Cerebellar cortex (tissue), 1 donor: ENCODE measurements at regions not wholly inside any gene's neighbourhood (a gene's known extent, or its start where the extent isn't known, plus 50 kb on each side); places are given as distances from the start of the nearest gene placed in this dataset.

Source experiments
- DNase-seq: peaks from one replicate; pipeline ENCODE4 v3.0.0-alpha.2; 2015; ENCODE audit warnings: low spot score

DNA sequence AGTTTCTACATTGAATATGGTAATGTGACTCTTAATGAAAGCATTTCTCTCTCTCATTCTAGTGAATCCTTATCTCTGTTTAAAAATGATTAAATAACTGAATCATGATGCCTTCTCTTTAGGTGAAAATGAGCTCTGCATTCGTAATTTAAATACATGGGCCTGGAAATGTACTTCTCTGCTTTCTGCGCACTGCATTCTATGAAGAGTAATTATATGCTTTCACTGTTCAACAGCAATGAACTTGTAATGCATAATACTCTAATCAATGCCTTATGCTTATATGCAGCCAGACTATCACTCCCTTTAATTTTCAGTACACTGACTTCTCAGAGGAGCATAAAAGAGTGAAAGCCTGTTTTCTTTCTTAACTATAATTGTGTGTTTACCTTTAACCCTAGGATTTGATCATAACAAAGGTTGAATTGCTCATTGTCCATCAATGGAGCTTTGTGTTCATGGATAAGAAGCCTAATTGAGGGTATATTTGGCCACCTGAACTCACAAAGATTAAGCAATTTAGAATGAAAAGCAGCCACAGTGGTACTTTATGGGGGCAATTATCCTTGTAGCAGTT is 330.8 kb upstream of the PDZRN3 start:
- DNase-seq: no peak

DNA sequence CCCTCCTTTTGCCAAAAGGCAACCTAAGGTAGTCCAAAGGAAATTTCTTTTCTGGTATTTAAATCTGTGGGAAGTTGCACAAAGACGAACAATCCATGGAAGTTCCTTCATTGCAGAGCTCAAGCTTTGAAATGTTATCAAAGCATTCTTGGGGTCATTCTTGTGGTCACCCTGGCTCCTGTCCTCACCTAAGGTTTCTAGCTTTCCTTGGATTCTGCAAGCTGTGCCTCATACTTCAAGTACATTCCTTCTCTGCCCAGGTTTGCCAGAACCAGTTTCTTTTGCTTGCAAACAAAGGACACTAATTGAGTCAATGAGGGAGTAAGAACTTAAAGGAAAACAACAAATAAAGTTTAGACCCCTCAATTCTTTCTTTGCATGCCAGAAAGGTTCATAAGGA is 329.8 kb upstream of the PDZRN3 start:
- no peak for DNase-seq

DNA sequence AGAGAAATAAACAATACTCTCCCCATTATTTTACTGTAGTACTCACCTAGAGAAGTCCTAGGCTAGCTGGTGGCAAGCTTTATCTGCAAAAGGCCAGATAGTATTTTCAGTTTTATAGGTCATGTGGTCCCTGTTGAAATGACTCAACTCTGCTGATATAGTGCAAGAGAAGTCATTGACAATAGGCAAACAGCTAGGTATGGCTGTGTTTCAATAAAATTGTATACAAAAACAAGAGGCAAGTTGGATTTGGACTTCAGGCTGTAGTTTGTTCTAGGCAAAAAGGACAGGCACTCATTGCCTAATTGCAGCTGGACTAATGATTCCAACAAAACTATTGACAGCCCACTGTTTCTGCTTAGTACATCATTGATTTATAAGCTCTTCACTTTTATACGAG is 328.0 kb upstream of the PDZRN3 start:
- DNase-seq: no peak

DNA sequence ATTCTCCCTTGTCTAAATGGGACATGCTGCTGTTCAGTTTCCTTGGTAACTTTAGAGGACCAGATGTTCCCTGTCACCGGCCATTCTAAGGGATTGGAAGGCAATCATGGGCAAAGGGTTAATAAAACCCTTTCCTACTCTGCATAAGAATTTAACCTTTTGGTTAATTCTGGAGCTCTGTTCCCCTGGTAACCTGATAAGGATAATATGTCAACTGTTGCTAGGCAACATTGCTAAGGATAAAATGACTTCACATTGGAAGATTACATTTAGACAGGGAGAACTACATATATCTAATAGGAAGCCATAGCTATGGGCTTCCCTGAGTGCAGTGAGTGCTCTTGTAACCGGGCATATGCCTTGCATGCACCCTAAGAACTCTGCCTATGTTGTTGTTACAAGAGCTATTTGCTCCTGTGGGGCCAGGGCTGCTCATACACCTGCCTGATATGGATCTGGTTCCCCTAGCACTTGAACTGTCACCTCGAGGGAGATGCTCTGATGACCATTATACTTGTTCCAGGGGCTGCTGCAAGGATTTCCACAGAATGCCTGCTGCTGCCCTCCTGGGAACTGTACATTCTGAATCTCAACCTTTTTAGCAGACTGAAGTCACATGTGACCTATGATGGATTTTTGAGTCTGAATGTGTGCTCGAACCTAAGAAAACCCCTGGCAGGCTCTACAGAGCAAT is 326.3 kb upstream of the PDZRN3 start:
- DNase-seq: no peak

DNA sequence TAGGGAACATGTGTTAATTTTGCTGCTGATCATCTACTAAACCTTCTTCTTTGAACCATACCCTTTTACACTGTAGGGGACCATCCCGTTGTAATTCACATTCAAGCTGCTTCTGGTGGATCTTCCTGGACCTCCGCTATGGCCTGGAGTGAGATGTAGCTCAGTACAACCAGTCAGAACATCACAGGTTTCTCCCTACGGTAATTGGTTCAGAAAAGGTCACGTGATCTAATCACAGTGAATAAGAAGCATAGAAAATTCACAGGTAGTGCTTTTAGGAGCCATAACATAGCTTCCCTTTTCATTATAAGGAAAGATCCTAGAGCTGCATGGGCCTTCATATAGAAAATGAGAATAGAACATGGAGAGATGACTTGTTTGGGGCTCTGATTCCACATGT is 320.8 kb upstream of the PDZRN3 start:
- DNase-seq: no peak

DNA sequence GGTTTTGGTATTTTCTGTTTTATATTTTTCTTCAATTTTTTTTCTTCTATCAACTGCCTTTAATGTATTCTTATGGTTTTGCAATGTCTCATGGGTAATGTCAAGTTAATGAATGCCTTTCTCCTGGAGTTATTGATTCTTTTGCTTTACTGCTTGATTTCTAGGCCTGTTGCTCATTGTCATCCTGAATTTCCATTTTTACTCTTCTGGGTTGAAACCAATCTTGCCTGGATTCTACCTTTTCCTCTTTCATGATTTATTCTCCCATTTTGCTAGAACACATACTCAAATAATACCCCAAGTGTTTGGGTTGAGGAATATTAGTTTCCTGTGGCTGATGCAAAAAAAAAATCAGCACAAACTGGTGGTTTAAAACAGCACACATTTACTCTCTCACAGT is 315.2 kb upstream of the PDZRN3 start:
- no peak for DNase-seq

DNA sequence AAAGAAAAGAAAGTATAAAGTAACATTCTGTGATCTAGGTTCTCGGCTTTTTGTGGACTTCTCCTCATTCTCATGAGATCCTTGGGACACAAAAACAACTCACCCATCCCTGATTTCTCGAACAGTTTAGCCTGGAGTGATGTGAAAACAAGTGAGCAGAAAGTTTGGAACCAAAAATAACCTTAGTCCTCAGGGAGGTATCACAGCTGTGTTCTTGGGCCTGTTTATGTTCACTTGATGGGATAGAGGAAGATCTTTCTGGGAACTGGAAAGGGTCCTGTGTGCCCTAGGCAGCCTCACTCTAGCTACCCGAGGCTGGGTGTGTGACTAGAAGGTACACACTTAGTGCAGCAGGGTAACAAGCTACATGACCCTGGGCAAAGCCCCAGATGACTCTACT is 308.8 kb upstream of the PDZRN3 start:
- DNase-seq: no peak

DNA sequence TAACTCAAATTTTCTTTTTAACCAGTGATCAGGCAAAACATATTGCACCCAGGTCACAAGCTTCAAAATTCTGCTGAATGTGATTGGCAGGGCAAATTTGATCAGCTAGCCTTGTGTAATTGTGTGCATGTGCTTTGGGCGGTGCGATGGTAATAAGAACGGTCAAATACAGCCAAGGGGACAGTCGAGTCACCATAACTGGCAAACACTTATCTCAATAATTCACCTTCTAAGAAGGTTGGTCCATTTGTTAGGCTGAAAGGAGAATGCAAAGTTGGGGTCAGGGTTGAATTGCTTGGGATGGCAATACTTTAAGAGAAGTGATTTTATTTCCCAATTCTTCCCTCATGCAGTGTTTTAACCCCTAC is 302.4 kb upstream of the PDZRN3 start:
- DNase-seq: no peak

DNA sequence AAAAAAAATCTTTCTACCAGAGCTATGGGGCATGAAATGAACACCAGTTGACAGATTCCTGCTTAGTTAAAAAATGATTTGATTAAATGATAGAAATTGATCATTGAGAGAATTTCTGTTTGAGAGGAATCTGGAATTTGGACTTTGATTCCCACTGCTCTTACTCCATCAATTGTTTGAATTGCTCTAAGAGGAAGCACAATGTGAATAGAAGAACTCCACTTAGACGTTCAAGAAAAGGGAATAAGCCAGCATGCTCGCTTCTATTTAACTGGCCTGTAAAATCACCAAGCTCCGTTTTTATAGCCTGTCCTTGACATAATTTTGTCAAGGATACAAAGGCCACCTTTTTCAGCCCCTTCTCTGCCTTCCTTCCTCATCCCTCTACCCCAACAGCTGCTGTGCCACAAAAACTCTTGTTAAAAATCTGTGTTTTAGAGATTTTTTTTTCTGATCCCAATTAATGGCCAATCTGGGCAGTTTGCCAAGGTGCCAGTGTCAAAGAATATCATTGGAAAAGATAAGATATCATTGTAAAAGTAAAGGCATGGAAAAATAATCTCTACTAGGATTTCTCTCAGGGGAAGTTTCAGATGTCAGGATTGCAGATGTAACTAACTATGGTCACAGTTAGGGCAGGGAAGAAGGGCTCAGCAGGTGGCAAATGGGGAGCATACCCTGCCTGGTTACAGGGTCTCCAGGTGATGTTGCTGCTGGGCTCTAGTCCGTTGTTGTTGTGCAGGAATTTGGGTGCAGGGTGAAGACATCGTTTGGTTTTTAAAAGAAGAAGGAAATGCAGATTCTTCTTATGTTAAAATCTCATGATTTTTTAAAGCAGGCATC is 301.8 kb upstream of the PDZRN3 start:
- no peak for DNase-seq

DNA sequence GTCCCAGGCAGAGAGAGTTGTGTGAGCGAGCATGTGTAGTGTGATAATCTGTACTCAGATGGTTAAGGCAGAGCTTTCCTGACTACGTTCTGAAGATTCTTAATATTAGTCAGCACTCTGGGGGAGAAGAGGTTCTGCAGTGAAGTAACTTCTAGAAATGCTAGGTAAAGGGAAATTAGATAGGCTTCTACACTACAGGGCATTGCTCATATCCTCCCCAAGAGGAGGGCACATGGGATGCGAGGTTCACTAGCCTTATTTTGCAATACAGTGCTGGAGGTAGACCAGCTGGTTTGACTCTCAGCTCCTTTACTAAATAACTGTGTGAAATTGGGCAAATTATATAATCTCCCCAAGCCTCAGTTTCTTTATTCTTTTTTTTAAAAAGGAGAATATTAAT is 300.3 kb upstream of the PDZRN3 start:
- no peak for DNase-seq

DNA sequence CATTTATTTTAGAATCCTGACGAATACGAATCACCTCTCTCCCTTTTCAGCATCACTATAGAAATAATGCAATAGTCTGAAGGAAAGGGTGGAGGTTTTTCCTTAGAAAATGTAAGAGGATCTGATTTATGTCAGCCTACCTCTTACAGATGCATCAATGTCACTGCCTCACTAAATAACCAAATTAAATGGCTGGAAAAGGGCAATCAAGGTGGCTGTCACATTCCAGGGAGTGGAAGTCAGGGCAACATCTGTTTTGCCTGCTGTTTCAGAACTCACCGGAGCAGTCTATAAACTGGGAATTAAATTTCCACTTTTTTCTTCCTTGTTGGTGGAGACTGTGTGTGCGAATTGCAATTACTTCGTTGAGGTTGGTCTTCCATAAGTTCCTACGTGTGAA is 299.3 kb upstream of the PDZRN3 start:
- DNase-seq: no peak

DNA sequence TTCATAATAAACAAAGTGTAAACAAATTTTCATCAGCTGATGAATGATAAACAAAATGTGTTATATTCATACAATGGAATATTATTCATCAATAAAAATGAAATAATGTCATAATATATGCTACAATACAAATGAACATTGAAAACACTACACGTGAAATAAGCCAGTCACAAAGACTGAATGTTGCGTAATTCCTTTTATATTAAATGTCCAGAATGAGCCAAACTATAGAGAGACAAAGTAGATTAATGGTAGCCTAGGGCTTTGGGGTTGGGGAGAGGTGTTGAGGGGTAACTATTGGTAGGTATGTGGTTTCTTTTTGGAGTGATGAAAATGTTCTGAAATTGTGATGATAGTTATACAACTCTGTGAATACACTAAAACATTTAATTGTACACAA is 292.9 kb upstream of the PDZRN3 start:
- DNase-seq: no peak

DNA sequence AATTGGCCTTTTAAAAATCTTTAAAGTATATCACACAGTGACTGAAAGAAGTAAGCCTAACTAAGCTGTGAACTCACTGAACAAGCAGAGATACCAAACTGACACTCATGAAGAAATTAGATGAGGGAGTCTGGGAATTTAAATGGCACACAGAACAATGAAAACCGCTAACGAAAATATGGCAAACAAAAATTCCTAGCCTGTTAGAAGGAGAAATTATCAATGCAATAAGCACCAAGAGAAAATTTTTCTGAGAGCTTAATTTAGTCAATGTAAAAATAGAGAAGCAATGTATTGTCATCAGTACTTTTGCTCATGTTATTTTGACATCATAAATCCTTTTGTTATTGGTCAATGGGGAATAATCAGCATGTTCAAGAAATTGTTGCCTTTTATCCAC is 291.1 kb upstream of the PDZRN3 start:
- no peak for DNase-seq

DNA sequence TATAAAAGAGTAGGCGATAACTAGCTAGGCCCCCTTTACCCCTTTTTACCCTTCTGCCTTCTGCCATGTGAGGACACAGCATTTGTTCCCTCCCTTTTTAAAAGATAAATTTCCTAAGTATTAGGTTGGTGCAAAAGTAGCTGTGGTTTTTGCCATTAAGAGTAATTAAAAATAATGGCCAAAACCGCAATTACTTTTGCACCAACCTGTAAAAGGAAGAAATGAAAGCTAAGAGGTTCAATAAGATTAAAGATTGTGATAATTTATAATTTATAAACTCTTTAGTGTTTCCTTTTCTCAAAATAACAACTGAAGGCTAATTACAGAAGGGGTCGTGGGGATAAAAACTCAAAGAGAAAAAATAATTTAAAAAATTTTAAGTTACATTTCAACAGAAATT is 283.5 kb upstream of the PDZRN3 start:
- DNase-seq: no peak

DNA sequence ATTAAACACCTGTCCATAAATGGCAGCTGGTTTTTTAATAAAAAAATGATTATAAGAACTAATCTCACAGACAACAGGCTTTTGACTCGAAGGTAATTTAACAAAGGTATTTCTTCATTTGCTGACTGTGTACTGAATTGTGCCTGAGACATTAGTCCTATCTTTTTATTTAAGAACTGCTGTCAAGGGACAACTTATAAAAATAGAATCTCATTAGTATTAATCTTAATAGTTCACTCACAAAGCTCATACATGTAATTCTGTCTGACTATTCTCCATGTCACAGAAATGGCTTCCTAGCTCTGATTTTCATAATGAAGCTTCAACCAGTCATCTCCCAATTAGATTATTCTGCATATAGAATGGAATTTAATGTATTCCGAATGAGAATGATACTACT is 276.9 kb upstream of the PDZRN3 start:
- no peak for DNase-seq

DNA sequence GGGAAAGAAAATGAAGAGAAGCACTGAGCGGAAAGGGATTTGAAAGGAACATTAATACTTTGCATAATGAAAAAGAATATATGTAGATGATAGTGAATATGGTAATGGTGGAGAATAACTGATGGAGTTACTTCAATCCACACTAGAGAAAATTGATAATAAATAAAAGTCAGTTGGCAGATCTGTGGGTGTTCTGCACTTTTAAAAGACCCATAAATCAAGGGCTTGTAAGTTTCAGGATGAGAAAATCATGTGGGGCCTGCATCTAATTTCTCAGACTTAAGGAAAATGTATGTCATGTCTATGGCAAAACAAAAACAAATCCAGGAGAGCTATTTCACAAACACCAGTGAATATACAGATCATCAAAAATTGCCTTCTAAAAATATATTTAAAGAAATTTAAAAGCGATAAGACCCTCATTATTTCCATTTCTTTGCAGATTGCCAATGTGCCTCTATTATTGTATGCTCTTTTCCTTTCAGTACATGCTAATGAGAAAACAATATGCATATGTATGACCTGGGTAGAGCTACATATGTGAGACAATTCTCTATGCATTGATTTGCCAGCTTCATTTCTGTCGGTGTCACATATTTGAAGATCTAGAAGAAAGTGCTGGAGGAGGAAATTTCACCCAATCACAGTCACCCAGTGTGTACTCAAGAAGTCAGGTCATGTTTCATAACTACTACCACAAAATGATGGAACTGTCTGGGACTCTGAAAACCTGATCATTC is 269.9 kb upstream of the PDZRN3 start:
- DNase-seq: no peak

DNA sequence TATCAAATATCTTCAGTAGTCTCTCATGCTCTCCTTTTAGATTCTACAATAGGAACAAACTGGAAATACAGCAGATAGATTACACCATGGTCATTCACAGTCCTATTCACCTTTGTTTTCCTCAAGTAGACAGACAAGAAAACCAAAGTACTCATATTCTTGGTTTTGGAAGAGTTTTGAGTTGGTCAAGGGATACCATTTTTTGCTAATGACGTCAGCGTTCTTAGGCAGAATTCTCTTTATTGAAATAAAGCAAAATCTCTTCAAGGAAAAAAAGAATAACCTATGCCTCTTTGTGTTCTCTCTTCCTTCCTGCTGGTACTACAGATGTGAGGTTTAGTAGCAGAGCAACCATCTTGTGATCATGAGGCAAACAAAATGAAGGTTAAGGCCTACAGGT is 268.3 kb upstream of the PDZRN3 start:
- no peak for DNase-seq

DNA sequence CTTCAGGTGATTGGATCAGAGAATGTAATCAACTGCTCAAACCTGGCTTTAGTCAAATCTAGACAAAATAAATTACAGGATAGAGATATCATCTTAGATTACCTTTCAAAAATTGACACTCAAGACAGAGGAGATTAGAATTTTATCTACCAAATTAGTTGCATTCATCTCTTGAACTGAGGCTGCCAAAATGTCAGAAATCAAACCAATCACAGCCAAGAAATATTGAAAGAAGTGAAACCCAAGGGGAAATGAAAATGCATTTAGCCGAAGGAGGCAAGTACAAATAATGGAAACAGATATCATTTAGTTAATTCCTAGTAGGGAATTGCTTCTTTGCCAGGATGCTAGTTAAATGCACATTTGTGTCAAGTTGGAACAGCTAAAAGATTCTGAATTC is 261.1 kb upstream of the PDZRN3 start:
- no peak for DNase-seq

DNA sequence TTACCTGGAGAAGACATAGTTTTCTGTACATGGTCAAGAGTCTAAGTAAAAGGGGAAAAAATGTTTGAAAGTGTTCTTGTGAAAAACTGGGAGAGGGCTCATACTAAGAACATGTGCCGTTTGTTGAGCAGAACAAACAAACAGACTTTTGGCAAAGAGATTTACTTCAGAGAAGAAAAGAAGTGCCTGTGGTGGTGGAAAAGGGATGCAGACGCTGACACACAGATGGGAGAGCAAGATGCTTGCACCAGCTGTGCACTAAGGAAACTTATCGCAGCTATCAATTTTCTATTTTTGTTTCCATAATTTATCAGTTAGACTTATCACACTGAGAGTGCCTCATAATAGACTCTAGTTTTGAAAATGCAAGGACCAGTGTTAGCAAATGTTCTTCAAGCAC is 259.6 kb upstream of the PDZRN3 start:
- no peak for DNase-seq

DNA sequence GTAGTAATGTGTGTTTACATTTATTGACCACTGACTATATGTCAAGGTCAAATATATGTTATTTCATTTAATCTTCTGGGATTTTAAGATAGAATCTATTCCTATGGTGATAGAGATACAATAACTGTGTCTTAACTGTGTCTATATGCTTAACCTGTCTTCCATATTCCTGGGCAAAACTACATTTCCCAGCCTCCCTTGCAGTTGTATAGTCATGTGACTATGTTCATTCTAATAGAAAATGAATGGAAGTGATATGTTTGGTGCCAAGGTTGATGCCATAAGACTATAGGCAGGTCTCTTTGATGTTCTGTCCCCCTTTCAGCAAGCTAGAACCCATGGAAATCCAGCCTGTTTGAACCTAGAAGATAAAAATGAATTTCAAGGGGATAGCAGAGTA is 258.8 kb upstream of the PDZRN3 start:
- DNase-seq: no peak

DNA sequence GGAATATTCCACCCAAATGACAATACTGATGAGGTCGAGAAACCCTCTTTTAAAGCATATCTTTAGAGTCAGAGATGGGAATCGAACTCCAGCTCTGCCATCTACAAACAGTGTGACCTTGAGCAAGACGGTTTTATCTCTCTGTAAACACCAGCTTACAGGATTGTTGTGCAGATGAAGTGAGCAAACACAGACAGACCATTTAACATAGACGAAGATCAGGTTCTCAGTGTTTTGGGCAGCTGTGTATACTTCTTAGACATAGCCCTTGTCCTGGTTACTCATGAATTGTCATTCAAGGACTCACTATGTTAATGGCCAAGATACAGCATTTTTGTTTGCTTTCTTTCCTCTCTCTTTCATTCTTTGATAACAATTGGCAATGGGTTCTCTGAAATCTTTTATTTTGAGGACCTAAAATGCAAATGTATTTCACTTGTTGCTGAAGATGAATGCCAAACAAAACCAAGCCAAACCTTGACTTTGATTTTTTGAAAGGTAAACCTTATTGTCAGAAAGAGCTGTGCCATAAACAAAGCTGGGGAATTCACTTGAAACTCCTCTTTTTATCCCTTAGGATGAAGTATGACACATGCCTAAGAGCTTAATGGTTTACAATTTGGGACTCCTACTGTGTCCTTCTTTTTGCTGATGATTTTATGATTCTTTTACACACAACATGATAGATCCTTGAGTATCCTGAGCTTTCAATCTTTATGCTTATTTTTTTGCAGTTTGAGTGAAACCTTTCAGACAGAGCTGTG is 250.0 kb upstream of the PDZRN3 start:
- DNase-seq: no peak

DNA sequence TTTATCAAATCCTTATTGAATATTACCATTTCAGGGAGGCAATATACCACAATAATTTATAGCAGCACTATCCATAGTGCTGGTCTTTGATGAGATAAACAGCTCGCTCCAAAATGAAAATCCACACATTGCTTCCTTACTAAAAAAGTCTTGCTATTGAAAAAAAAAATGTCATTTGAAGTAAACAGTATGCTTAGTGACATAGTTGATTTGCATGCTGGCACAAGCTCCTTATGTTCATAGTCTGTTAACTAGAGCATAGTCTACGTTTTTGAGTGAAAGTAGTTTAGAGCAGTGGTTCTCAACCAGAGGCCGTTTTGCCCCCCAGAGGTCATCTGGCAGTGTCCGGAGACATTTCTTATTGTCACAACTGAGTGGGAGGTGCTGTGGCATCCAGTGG is 249.4 kb upstream of the PDZRN3 start:
- DNase-seq: no peak
